ENCODE measurements at regions not wholly inside any gene's neighbourhood (a gene's known extent, or its start where the extent isn't known, plus 50 kb on each side); places are given as distances from the start of the nearest gene placed in this dataset.

DNA sequence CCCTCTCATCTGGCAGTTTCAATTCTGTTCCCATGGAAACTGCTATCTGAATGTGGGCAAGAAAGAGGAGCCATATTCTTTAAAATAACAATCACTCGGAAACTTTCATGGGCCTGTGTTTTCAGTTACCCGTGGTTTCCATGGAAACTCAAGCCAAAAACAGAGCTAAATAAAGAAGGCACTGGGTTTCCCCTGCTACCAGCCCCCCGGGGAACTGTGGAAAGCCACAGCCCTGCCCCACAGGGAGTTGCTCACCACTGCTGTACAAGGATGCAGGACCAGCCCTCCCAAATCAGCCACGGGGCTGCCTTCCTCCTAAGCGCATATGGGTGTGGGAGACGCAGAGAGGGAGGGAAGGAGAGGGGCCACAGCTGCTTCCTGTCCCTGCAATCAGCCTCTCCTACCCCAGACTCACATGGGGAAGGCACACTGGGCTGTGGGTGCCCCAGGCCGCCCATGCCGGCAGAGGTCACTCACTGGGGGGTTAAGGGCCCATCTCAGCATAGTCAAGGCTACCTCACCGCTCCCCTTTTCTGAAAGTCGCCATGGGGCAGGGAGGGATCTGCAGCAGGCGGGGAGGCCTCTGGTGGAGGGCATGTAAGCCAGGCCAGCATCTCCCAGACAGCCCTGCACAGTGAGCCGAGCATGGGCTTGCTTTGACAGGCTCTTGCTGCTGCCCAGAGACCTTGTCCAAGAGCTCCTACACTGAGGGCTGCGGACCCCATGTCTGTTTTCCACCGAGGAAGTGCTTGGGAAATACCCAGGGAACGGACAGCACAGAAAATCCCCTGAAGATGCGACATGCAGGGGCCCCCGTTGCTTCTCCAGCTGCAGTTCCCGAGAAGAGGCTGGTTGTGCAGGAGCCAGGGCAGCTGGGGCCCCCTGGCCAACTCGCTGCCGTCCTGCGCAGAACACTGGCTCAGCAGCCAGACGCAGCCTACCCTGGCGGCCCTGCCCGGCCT is 157.3 kb upstream of the PPP2R2D start:
- peak; percentile 31 for DNase-seq

GRCh38 chr10:131744346-131744745 is 156.5 kb upstream of the PPP2R2D start:
- no peak for DNase-seq

DNA sequence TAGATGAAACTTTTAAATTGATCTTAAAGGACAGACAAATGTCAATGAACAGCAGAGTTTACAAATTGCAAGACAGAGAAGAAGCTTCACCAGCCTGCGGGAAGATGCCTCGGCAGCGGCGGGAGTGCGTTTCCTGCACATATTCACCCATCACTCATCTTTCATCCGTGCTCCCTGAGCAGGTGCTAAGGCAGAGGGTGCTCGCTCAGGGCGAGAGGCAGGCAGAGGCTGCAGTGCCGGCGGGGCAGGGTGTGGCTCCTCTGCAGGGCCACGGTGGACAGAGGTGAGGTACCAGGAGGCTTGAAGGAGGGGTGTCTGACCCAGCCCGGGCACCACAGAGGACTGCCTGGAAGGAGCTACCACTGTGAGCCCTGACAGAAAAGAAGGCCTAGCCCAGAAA is 155.2 kb upstream of the PPP2R2D start:
- DNase-seq, result no peak

DNA sequence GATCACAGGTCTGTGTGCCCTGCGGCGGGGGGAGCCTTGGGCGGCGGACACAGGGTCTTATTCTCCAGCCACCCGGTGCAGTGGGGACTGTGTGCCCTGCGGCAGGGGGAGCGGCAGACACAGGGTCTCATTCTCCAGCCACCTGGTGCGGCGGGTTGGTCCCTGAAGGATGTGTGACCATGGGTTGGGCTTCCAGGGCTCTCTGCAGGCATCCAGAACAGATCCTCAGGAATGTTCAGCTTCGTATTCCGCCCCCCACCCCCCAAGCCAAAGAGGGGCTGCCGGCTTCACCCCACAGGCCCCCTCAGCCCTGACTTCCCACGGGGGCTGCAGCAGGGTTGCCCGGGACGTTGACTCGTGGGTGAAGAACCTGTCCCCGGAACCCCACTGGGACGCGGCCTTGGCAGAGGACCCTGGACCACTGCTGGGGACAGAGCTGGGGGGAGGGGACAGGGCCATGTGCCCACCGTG is 154.5 kb upstream of the PPP2R2D start:
- DNase-seq, result no peak

GRCh38 chr10:131746785-131747184 is 154.0 kb upstream of the PPP2R2D start:
- DNase-seq, result no peak

- DNase-seq, result no peak
Observed at GRCh38 chr10:131747251-131747650, 153.6 kb upstream of the PPP2R2D start.

- no peak for DNase-seq
Observed at GRCh38 chr10:131747791-131748190, 153.0 kb upstream of the PPP2R2D start.

DNA sequence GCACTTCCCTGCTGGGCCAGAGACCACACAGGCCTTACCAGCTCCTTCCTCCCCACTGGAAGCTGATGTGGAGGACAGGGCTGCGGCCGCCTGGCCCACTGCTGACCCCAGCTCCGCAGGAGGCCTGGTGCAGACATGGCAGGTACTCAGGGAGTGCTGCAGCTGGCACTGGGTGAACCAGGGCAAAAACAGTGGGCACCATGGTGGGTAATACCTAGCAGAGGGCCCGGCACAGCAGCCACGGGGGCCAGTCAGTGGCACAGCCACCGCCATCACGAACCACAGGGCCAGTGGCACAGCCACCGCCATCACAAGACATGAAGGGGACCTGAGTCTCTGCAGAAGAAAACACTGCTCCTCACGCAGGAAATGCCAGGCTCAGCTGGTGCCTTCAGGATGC is 152.6 kb upstream of the PPP2R2D start:
- DNase-seq, result no peak

DNA sequence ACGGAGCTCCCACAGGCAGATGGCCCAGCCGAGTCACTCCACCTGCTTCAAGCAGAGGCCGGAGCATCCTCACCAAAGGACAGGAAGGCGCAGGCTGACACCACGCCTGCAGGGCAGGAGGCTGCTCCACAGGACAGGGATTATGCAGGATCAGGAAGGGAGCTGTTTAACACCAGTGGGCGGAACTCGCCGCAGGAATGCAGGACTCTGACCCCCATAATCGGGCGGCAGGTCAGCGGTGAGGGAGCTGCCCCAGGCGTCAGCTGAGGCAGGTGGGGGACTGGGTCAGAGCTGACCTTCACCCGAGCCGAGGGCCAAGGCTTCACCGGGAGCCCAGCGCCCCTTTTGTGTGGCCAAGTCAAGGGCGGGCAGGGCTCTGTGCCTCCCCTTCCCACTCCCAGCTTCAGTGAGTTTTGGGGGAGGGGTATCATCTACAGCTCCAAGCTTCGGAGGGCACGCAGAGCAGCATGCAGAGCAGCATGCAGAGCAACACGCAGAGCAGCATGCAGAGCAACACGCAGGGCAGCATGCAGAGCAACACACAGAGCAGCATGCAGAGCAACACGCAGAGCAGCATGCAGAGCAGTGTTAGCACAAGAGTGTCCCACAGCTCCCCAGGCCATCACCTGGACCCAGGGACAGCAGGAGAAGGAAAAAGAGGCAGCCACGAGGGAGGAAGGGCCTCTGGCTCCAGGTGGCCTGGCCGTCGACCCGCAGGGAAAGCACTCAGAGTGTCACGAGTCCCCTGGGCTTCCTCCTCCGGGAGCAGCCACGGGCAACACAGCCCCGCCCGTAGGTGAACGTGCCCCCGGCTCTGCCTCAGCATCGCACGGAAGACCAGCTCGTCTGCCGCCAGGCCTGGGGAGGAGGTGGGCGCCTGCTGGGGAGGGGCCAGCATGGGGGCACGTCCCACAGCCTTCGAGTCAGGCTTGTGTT is 151.7 kb upstream of the PPP2R2D start:
- DNase-seq, result no peak

GRCh38 chr10:131749767-131750142 is 151.1 kb upstream of the PPP2R2D start:
- DNase-seq, result no peak

- DNase-seq, result no peak
Observed at GRCh38 chr10:131750171-131750895, 150.5 kb upstream of the PPP2R2D start.

DNA sequence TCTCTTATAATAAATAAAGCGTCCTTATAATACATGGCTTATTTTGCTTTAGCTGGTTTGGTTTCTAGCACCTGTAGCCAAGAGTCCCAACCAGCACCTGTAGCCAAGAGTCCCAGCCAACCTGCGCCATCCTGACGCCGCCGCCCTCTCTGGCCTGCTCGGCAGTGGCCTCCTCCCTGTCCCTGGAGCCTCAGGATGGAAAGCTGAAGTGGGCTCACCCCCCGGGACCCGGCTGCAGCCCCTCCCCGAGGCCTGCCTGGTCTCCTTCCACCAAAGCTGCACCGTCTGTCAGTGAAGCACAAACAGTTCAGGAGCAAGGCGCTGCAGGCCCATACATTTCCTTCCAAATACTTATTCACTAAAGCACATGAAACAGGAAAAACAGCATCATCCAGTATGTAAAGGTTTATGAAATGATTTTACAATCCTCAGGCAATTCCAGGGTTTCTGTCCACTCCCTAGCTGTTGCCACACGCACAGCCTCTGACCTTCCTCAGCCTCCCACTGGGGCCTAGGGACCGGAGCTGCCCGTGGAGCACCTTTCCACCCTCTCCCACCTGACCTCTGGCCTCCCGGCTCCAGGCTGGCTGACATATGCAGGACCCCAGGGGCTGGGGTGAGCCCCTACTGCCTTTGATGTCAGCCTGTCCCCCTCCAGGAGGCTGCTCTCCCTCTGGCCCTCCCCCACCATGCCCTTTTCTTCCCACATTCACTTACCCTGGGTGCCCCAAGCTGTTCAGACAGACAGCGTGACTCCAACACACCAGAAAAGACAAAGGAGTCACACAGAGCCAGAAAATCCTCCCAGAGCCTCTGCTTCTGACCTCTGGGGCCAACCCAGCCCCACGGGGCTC is 149.6 kb upstream of the PPP2R2D start:
- no peak for DNase-seq

- no peak for DNase-seq
Observed at GRCh38 chr10:131751827-131752775, 148.7 kb upstream of the PPP2R2D start.

GRCh38 chr10:131753336-131753735 is 147.5 kb upstream of the PPP2R2D start:
- no peak for DNase-seq

DNA sequence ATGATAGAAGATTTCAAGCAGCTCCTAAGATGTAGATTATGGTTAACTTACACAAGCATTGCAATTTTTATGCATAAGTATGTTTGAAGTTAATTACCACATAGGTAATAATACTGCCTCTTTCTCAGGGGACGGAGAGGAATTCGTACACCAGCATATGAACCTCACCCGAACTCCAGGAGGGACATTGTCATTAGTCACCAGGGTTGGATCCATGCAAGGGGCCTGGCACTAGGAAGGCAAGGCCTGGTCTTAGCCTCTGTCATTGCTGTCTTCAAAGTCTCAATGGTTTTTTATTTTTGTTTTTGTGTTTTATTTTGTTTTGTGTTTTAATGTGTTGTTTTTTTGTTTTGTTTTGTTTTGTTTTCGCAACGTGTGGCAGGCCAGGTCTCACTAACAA is 145.6 kb upstream of the PPP2R2D start:
- DNase-seq, result no peak

GRCh38 chr10:131757285-131758058 is 143.3 kb upstream of the PPP2R2D start:
- DNase-seq, result no peak

GRCh38 chr10:131758062-131758938 is 142.5 kb upstream of the PPP2R2D start:
- DNase-seq, result no peak

- no peak for DNase-seq
Observed at GRCh38 chr10:131758939-131759301, 141.9 kb upstream of the PPP2R2D start.

- no peak for DNase-seq
Observed at GRCh38 chr10:131759347-131759746, 141.5 kb upstream of the PPP2R2D start.
